HL-60 (cell line): ENCODE measurements at regions not wholly inside any gene's neighbourhood (a gene's known extent, or its start where the extent isn't known, plus 50 kb on each side); places are given as distances from the start of the nearest gene placed in this dataset.
A peak's percentile ranks its signal among the peaks of the same experiment; 100 is the strongest.

ENCODE experiments used
- DNase-seq, 2 experiments: peaks; one replicate each; pipeline ENCODE4 v3.0.0-alpha.2; 2010 to 2020; ENCODE audit warnings: low read depth in 1 of 2, low spot score in 1 of 2
- H3K27ac ChIP-seq: fragments of 250-450 bp; sonication (Bioruptor Pico); replicated peaks from 2 replicates; pipeline ENCODE4 v1.5.1; 2020; ENCODE audit warnings: mild to moderate bottlenecking, moderate library complexity
- H3K27me3 ChIP-seq: fragments of 250-450 bp; sonication (Bioruptor Pico); 2 replicates; pipeline ENCODE4 v1.5.1; 2021; ENCODE audit warnings: mild to moderate bottlenecking, moderate library complexity; ENCODE audit not compliant: insufficient read depth, poor library complexity, severe bottlenecking
- H3K4me3 ChIP-seq: replicated peaks from 2 replicates; pipeline ENCODE4 v1.5.1; 2011; ENCODE audit warnings: mild to moderate bottlenecking, control low read depth, low read length; ENCODE audit not compliant: insufficient read depth
- GABPA ChIP-seq: IDR thresholded peaks from 2 replicates; pipeline ENCODE4 v1.6.1; 2012; ENCODE audit warnings: low read depth
- POLR2AphosphoS5 ChIP-seq: IDR thresholded peaks from 2 replicates; pipeline ENCODE4 v1.6.1; 2012; ENCODE audit warnings: low read depth
- SPI1 ChIP-seq: IDR thresholded peaks from 2 replicates; pipeline ENCODE4 v1.6.1; 2012; ENCODE audit warnings: low read depth, mild to moderate bottlenecking, borderline replicate concordance
- TF ChIP-seq, protein P1 (sequence below): IDR thresholded peaks from one replicate; pipeline ENCODE4 v1.5.1; 2011; ENCODE audit warnings: low read length, control low read depth, inconsistent platforms; ENCODE audit not compliant: insufficient read depth
- TF ChIP-seq, protein P2 (sequence below): IDR thresholded peaks from 2 replicates; pipeline ENCODE4 v1.6.1; 2012; ENCODE audit warnings: low read depth; ENCODE audit not compliant: insufficient replicate concordance

- H3K27me3 ChIP-seq: no peaks in the 10 kb centered on the region
- H3K27ac ChIP-seq: no peak overlapping the region
- no peak overlapping the region for H3K4me3 ChIP-seq
- DNase-seq: no peak
- no peak for TF ChIP-seq SPI1
- TF ChIP-seq, protein P1, sequence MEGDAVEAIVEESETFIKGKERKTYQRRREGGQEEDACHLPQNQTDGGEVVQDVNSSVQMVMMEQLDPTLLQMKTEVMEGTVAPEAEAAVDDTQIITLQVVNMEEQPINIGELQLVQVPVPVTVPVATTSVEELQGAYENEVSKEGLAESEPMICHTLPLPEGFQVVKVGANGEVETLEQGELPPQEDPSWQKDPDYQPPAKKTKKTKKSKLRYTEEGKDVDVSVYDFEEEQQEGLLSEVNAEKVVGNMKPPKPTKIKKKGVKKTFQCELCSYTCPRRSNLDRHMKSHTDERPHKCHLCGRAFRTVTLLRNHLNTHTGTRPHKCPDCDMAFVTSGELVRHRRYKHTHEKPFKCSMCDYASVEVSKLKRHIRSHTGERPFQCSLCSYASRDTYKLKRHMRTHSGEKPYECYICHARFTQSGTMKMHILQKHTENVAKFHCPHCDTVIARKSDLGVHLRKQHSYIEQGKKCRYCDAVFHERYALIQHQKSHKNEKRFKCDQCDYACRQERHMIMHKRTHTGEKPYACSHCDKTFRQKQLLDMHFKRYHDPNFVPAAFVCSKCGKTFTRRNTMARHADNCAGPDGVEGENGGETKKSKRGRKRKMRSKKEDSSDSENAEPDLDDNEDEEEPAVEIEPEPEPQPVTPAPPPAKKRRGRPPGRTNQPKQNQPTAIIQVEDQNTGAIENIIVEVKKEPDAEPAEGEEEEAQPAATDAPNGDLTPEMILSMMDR: no peak
- TF ChIP-seq, protein P2, sequence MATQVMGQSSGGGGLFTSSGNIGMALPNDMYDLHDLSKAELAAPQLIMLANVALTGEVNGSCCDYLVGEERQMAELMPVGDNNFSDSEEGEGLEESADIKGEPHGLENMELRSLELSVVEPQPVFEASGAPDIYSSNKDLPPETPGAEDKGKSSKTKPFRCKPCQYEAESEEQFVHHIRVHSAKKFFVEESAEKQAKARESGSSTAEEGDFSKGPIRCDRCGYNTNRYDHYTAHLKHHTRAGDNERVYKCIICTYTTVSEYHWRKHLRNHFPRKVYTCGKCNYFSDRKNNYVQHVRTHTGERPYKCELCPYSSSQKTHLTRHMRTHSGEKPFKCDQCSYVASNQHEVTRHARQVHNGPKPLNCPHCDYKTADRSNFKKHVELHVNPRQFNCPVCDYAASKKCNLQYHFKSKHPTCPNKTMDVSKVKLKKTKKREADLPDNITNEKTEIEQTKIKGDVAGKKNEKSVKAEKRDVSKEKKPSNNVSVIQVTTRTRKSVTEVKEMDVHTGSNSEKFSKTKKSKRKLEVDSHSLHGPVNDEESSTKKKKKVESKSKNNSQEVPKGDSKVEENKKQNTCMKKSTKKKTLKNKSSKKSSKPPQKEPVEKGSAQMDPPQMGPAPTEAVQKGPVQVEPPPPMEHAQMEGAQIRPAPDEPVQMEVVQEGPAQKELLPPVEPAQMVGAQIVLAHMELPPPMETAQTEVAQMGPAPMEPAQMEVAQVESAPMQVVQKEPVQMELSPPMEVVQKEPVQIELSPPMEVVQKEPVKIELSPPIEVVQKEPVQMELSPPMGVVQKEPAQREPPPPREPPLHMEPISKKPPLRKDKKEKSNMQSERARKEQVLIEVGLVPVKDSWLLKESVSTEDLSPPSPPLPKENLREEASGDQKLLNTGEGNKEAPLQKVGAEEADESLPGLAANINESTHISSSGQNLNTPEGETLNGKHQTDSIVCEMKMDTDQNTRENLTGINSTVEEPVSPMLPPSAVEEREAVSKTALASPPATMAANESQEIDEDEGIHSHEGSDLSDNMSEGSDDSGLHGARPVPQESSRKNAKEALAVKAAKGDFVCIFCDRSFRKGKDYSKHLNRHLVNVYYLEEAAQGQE: no peak
- no peak for TF ChIP-seq GABPA
- TF ChIP-seq POLR2AphosphoS5: no peak
These were observed 127.0 kb upstream of the STMND1 start for GRCh38 chr6:16974704-16975359.

- Histone ChIP-seq H3K4me3 (no peak overlapping the region), H3K27ac (no peak overlapping the region), H3K27me3 (no peaks in the 10 kb centered on the region)
- no peak for TF ChIP-seq SPI1
- TF ChIP-seq, protein P2: no peak
- TF ChIP-seq GABPA: no peak
- no peak for TF ChIP-seq POLR2AphosphoS5
- TF ChIP-seq, protein P1: no peak
- DNase-seq: no peak
These were observed 127.5 kb upstream of the STMND1 start for GRCh38 chr6:16974387-16974673.

DNA sequence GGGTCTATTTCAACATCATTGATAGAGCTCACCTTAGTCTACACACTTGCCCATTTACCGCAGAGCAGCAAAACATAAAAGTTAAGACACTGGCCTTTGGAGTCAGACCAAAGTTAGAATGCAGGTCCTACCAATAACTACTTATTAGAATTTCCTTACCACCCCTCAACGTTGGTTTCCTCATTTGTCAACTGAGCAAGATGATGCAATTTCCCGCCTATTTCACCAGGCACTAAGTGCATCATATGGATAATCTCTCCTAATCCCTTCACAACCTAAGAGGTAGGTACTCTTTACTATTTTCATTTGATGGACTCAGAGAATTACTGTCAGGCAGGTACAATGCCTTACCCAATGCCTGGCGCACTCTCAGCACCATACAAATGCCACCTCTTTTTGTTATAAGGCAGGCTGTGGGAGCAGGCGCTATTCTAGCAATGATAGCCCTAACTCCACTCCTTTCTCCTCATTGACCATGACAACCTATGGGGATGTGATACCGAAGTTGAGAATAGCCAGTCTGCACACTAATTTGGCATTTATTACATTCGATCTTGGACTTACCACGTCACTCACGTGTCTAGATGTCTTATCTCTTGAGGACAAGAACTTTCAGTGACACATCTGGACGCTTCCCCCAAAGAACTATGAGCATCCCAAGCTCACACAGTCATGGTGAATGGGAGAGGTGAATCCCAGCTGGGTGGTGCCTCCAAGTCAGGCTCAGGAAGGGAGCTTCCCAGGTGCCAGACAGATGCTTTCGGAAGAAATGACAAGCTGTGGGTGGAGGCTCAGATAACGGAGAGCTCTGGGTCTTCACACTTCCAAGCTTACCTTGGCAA lies 128.1 kb upstream of the STMND1 start:
- no peaks in the 10 kb centered on the region for H3K27me3 ChIP-seq
- no peak overlapping the region for H3K27ac ChIP-seq
- DNase-seq: peak in 1 of 2 experiments; percentile 49
- TF ChIP-seq SPI1: peak; percentile 29; the same call in 1 of the 2 replicates
- TF ChIP-seq, protein P1: no peak
- no peak overlapping the region for H3K4me3 ChIP-seq
